ENCODE measurements at regions not wholly inside any gene's neighbourhood (a gene's known extent, or its start where the extent isn't known, plus 50 kb on each side); places are given as distances from the start of the nearest gene placed in this dataset.

- no peak for TF ChIP-seq CTCF (conservative IDR thresholded peaks at IDR 0.05; ENCODE audit: low read depth, low read length)
- TF ChIP-seq EZH2 (IDR thresholded peaks at IDR 0.05; ENCODE audit: borderline replicate concordance, low read depth, low read length, poor library complexity, severe bottlenecking), result no peak
These were observed 132.9 kb upstream of the ZBTB20 start for GRCh38 chr3:115279939-115280338.

All from A673 (cell line).